Type B pancreatic cell (in vitro differentiated cells): ENCODE measurements at regions not wholly inside any gene's neighbourhood (a gene's known extent, or its start where the extent isn't known, plus 50 kb on each side); places are given as distances from the start of the nearest gene placed in this dataset.
"Not testable (repeated sequence)": the region's sequence is repeated elsewhere in the genome, so short reads cannot be mapped to it uniquely, and the experiment has no call there.

Experiments used
- DNase-seq: peaks from one replicate; pipeline ENCODE4 v3.0.0; 2021; ENCODE audit warnings: mixed read lengths; ENCODE audit not compliant: unreplicated experiment; ENCODE audit errors: extremely low spot score
- H3K27ac Mint-ChIP-seq: 2 replicates; pipeline ENCODE4 v1.8.0; 2021; ENCODE audit warnings: mild to moderate bottlenecking, mixed read lengths
- H3K27me3 Mint-ChIP-seq: 2 replicates; pipeline ENCODE4 v1.8.0; 2021; ENCODE audit warnings: mixed read lengths
- H3K36me3 Mint-ChIP-seq: 2 replicates; pipeline ENCODE4 v1.8.0; 2021; ENCODE audit warnings: mixed read lengths
- H3K4me1 Mint-ChIP-seq: one replicate; pipeline ENCODE4 v1.8.0; 2021; ENCODE audit warnings: mixed read lengths; ENCODE audit not compliant: unreplicated experiment
- H3K4me3 Mint-ChIP-seq: 2 replicates; pipeline ENCODE4 v1.8.0; 2021; ENCODE audit warnings: mild to moderate bottlenecking, mixed read lengths
- H3K9me3 Mint-ChIP-seq: 2 replicates; pipeline ENCODE4 v1.8.0; 2021; ENCODE audit warnings: mixed read lengths
- CTCF ChIP-seq: fragments of 200-600 bp; sonication (generic); conservative IDR thresholded peaks from 2 replicates; pipeline ENCODE4 v1.5.0; 2021; ENCODE audit warnings: antibody characterized with exemption, mild to moderate bottlenecking

GRCh38 chr2:130251535-130251872 lies 53.3 kb upstream of the TUBA3E start:
- TF ChIP-seq CTCF: no peak
- no peaks in the 10 kb centered on the region for H3K4me1 Mint-ChIP-seq
- no peaks in the 10 kb centered on the region for H3K36me3 Mint-ChIP-seq
- no peaks in the 10 kb centered on the region for H3K9me3 Mint-ChIP-seq
- no peak overlapping the region for H3K27ac Mint-ChIP-seq
- H3K4me3 Mint-ChIP-seq: no peak overlapping the region
- DNase-seq: no peak
- H3K27me3 Mint-ChIP-seq: peaks cover 16% of the 10 kb centered on the region

GRCh38 chr2:130248355-130248754 lies 50.1 kb upstream of the TUBA3E start:
- not testable (repeated sequence) for H3K36me3 Mint-ChIP-seq, H3K4me1 Mint-ChIP-seq, H3K9me3 Mint-ChIP-seq, H3K27ac Mint-ChIP-seq, DNase-seq, H3K4me3 Mint-ChIP-seq
- H3K27me3 Mint-ChIP-seq: peaks cover 12% of the 10 kb centered on the region
